ENCODE measurements at regions not wholly inside any gene's neighbourhood (a gene's known extent, or its start where the extent isn't known, plus 50 kb on each side); places are given as distances from the start of the nearest gene placed in this dataset.

- no peak for DNase-seq (ENCODE audit: low spot score in 2 of 2)
- whole genome bisulfite sequencing, 2 donors, result 75 to 86% methylated on average over 2 of the region's 2 CpGs
- H3K4me1 ChIP-seq, result no peaks in the 10 kb centered on the region
- no peaks in the 10 kb centered on the region for H3K36me3 ChIP-seq
- H3K4me3 ChIP-seq, result no peak overlapping the region
- H3K27ac ChIP-seq, result no peak overlapping the region
- H3K27me3 ChIP-seq, result no peaks in the 10 kb centered on the region
- TF ChIP-seq CTCF (IDR thresholded peaks at IDR 0.05) (no peak), EP300 (IDR thresholded peaks at IDR 0.05) (no peak), POLR2A (IDR thresholded peaks at IDR 0.05) (no peak)
- no peaks in the 10 kb centered on the region for H3K9me3 ChIP-seq
These were observed 206.8 kb downstream of the CHRDL1 start for GRCh38 chrX:110588853-110589252.

- 73 to 95% methylated on average over 4 to 8 of the region's 8 CpGs for WGBS, 2 donors
- Histone ChIP-seq H3K36me3 (no peaks in the 10 kb centered on the region), H3K4me1 (no peaks in the 10 kb centered on the region), H3K27ac (no peak overlapping the region), H3K9me3 (no peaks in the 10 kb centered on the region), H3K4me3 (no peak overlapping the region), H3K27me3 (no peaks in the 10 kb centered on the region)
- DNase-seq (ENCODE audit: low spot score in 2 of 2), result no peak
- TF ChIP-seq CTCF (IDR thresholded peaks at IDR 0.05) (no peak), POLR2A (IDR thresholded peaks at IDR 0.05) (no peak), EP300 (IDR thresholded peaks at IDR 0.05) (no peak)
These were observed 194.8 kb downstream of the CHRDL1 start for GRCh38 chrX:110600745-110601310.

GRCh38 chrX:110614596-110614995 lies 181.0 kb downstream of the CHRDL1 start:
- Histone ChIP-seq H3K4me1 (no peaks in the 10 kb centered on the region), H3K27ac (no peak overlapping the region), H3K9me3 (no peaks in the 10 kb centered on the region), H3K27me3 (no peaks in the 10 kb centered on the region), H3K4me3 (no peak overlapping the region), H3K36me3 (no peaks in the 10 kb centered on the region)
- DNase-seq (ENCODE audit: low spot score in 2 of 2), result no peak
- no peak for TF ChIP-seq EP300 (IDR thresholded peaks at IDR 0.05)
- TF ChIP-seq CTCF (IDR thresholded peaks at IDR 0.05), result no peak
- no peak for TF ChIP-seq POLR2A (IDR thresholded peaks at IDR 0.05)
